HCT116 (cell line): ENCODE measurements at regions not wholly inside any gene's neighbourhood (a gene's known extent, or its start where the extent isn't known, plus 50 kb on each side); places are given as distances from the start of the nearest gene placed in this dataset.

Source experiments
- ATAC-seq: fragments of 200-7000 bp; cut with Tn5 transposase; 2 replicates; pipeline ENCODE4 v1.9.1; 2020; ENCODE audit warnings: mild to moderate bottlenecking, moderate library complexity
- BruUV-seq: library from RNA; stranded (reverse); fragments of 400-500 nt; replicated peaks from 2 replicates; lab custom pipeline; 2021; lab: Mats Ljungman, UMichigan
- CTCF ChIA-PET: fragments of 300-600 bp; sonication (Branson Sonifier 250); formaldehyde crosslinking; loops from one replicate; lab custom pipeline; 2021; ENCODE audit warnings: antibody characterized with exemption; lab: Charles Lee
- POLR2A ChIA-PET: fragments of 300-600, 350-600 bp; sonication (Branson Sonifier 250); formaldehyde crosslinking; loops from one replicate; lab custom pipeline; 2021; ENCODE audit warnings: antibody characterized with exemption; lab: Charles Lee
- RAD21 ChIA-PET, 2 experiments: fragments of 300-600 bp; sonication (Branson Sonifier 250); formaldehyde crosslinking; loops; one replicate each; lab custom pipeline; 2023; ENCODE audit warnings: low total read pairs in 2 of 2; ENCODE audit not compliant: uncharacterized antibody in 2 of 2, unreplicated experiment in 2 of 2, low non-redundant PET in 1 of 2; lab: Charles Lee
- DNase-seq: peaks from one replicate; pipeline ENCODE4 v3.0.0-alpha.2; 2010; ENCODE audit warnings: low read depth, low spot score
- H2AFZ ChIP-seq: fragments of 200-600 bp; shearing (Covaris generic), sonication (generic); 2 replicates; pipeline ENCODE4 v1.6.1; 2017; ENCODE audit warnings: low read depth, mixed run types, mixed read lengths, antibody characterized with exemption, low read length; ENCODE audit not compliant: poor library complexity, severe bottlenecking
- H3K27ac ChIP-seq: 2 replicates; pipeline ENCODE4 v1.5.1; 2012; ENCODE audit warnings: low read depth, low read length
- H3K27me3 ChIP-seq: fragments of 200-600 bp; sonication (generic); 2 replicates; pipeline ENCODE4 v1.6.1; 2016; ENCODE audit warnings: mixed run types, low read length, mixed read lengths; ENCODE audit not compliant: insufficient read depth
- H3K36me3 ChIP-seq, 2 experiments: fragments of 200-500 bp in 1 of 2; fragments of 200-600 bp in 1 of 2; sonication (Bioruptor generic) in 1 of 2; sonication (generic) in 1 of 2; 2 replicates each; pipeline versions ENCODE4 v1.5.1 to v1.6.1; 2014 to 2016; ENCODE audit warnings: low read length in 2 of 2, inconsistent platforms in 1 of 2, mixed read lengths in 1 of 2, mixed run types in 1 of 2; ENCODE audit not compliant: insufficient read depth in 2 of 2, control insufficient read depth in 1 of 2
- H3K4me1 ChIP-seq, 2 experiments: fragments of 200-600 bp in 1 of 2; sonication (generic) in 1 of 2; 2 replicates each; pipeline versions ENCODE4 v1.5.1 to v1.6.1; 2012 to 2017; ENCODE audit warnings: low read length in 2 of 2, inconsistent platforms in 1 of 2, mild to moderate bottlenecking in 1 of 2, mixed read lengths in 1 of 2, mixed run types in 1 of 2, moderate library complexity in 1 of 2; ENCODE audit not compliant: insufficient read depth in 2 of 2, control insufficient read depth in 1 of 2
- H3K4me2 ChIP-seq: fragments of 200-600 bp; sonication (generic); 2 replicates; pipeline ENCODE4 v1.6.1; 2017; ENCODE audit warnings: mixed run types, low read length, mixed read lengths
- H3K4me3 ChIP-seq, 2 experiments: fragments of 200-600 bp in 1 of 2; sonication (generic) in 1 of 2; replicated peaks in 1 of 2; 2 replicates each; pipeline ENCODE4 v1.5.1; 2011 to 2016; ENCODE audit warnings: low read length in 2 of 2, control low read depth in 1 of 2, low read depth in 1 of 2, mild to moderate bottlenecking in 1 of 2, mixed read lengths in 1 of 2, mixed run types in 1 of 2
- H3K79me2 ChIP-seq: fragments of 200-600 bp; sonication (generic); 2 replicates; pipeline ENCODE4 v1.6.1; 2017; ENCODE audit warnings: mild to moderate bottlenecking, mixed run types, low read length, moderate library complexity, mixed read lengths; ENCODE audit not compliant: insufficient read depth
- H3K9ac ChIP-seq: fragments of 200-600 bp; sonication (generic); 2 replicates; pipeline ENCODE4 v1.6.1; 2016; ENCODE audit warnings: low read length, mixed read lengths
- H3K9me2 ChIP-seq: fragments of 200-600 bp; sonication (generic), shearing (Covaris generic); 2 replicates; pipeline ENCODE4 v1.6.1; 2017; ENCODE audit warnings: mixed run types, mild to moderate bottlenecking, moderate library complexity; ENCODE audit not compliant: insufficient read depth
- H3K9me3 ChIP-seq, 2 experiments: fragments of 200-500 bp in 1 of 2; fragments of 200-600 bp in 1 of 2; sonication (Bioruptor generic) in 1 of 2; sonication (generic) in 1 of 2; 2 replicates each; pipeline ENCODE4 v1.6.1; 2014 to 2017; ENCODE audit warnings: low read length in 2 of 2, mixed read lengths in 2 of 2, inconsistent platforms in 1 of 2, low read depth in 1 of 2, mild to moderate bottlenecking in 1 of 2, mixed run types in 1 of 2, moderate library complexity in 1 of 2; ENCODE audit not compliant: control insufficient read depth in 1 of 2, insufficient read depth in 1 of 2
- H4K20me1 ChIP-seq: fragments of 200-600 bp; sonication (generic), shearing (Covaris generic); 2 replicates; pipeline ENCODE4 v1.6.1; 2017; ENCODE audit warnings: mixed run types, mild to moderate bottlenecking, moderate library complexity; ENCODE audit not compliant: insufficient read depth
- CEBPB ChIP-seq: IDR thresholded peaks from 2 replicates; pipeline ENCODE4 v1.6.1; 2012; ENCODE audit warnings: low read depth
- FOSL1 ChIP-seq: IDR thresholded peaks from 2 replicates; pipeline ENCODE4 v1.6.1; 2012; ENCODE audit warnings: low read depth
- JUND ChIP-seq: IDR thresholded peaks from 2 replicates; pipeline ENCODE4 v1.6.1; 2012
- MAX ChIP-seq: IDR thresholded peaks from 2 replicates; pipeline ENCODE4 v1.6.1; 2012
- POLR2A ChIP-seq: IDR thresholded peaks from 2 replicates; pipeline ENCODE4 v1.7.0; 2011; ENCODE audit warnings: borderline replicate concordance; ENCODE audit not compliant: insufficient read depth, insufficient read length; ENCODE audit errors: extremely low read depth
- RAD21 ChIP-seq: IDR thresholded peaks from 2 replicates; pipeline ENCODE4 v1.6.1; 2012; ENCODE audit warnings: low read depth, mild to moderate bottlenecking
- REST ChIP-seq: IDR thresholded peaks from 2 replicates; pipeline ENCODE4 v1.6.1; 2012; ENCODE audit warnings: low read depth
- SP1 ChIP-seq: IDR thresholded peaks from 2 replicates; pipeline ENCODE4 v1.6.1; 2012; ENCODE audit warnings: low read depth
- YY1 ChIP-seq: IDR thresholded peaks from 2 replicates; pipeline ENCODE4 v1.6.1; 2011; ENCODE audit warnings: low read length, low read depth, moderate library complexity, mild to moderate bottlenecking; ENCODE audit not compliant: insufficient replicate concordance; ENCODE audit errors: extremely low read depth
- ZBTB33 ChIP-seq: IDR thresholded peaks from 2 replicates; pipeline ENCODE4 v1.6.1; 2011; ENCODE audit warnings: mild to moderate bottlenecking, low read length, moderate library complexity; ENCODE audit not compliant: insufficient replicate concordance; ENCODE audit errors: extremely low read depth
- intact Hi-C: fragments of 100-400 bp; cut with micrococcal nuclease; formaldehyde crosslinking; loops from 2 replicates; pipeline ENCODE4 v1.10.0; 2022

- Histone ChIP-seq H3K9me3 (no peaks in the 10 kb centered on the region; a peak in 1 of 4 replicates), H3K4me2 (no peak overlapping the region), H2AFZ (no peak overlapping the region), H3K9ac (no peak overlapping the region), H3K4me1 (no peaks in the 10 kb centered on the region), H3K9me2 (no peaks in the 10 kb centered on the region), H3K79me2 (no peaks in the 10 kb centered on the region), H3K4me3 (no peak overlapping the region), H3K27me3 (no peaks in the 10 kb centered on the region), H3K27ac (no peak overlapping the region), H3K36me3 (no peaks in the 10 kb centered on the region), H4K20me1 (no peaks in the 10 kb centered on the region)
- ChIA-PET POLR2A (interaction anchor here (0.8 kb wide), 1 partner anchor 16 kb away, joined by 3 read pairs; no protein-coding TSS in a partner anchor), CTCF (no interaction called here), RAD21 (no interaction called here)
- TF ChIP-seq YY1 (no peak), FOSL1 (no peak), CEBPB (no peak), RAD21 (no peak), SP1 (no peak), ZBTB33 (no peak), POLR2A (no peak), MAX (no peak), JUND (no peak), REST (no peak)
- BruUV-seq: no TSS peak
- intact Hi-C loops: loop anchor here (1.0 to 5.0 kb wide), 2 partner anchors 1129 to 1280 kb away; no protein-coding TSS in a partner anchor
- no peak for ATAC-seq
- no peak for DNase-seq
These were observed 1134.6 kb downstream of the BCL11B start for GRCh38 chr14:98137131-98138025.
